HG03159 (cell line): ENCODE measurements at regions not wholly inside any gene's neighbourhood (a gene's known extent, or its start where the extent isn't known, plus 50 kb on each side); places are given as distances from the start of the nearest gene placed in this dataset.

Experiments used
- ATAC-seq: cut with Tn5 transposase; IDR thresholded peaks from one replicate; pipeline ENCODE4 v1.9.1; 2021; ENCODE audit warnings: mild to moderate bottlenecking, moderate library complexity; ENCODE audit not compliant: unreplicated experiment

- no peak for ATAC-seq
These were observed 50.7 kb upstream of the VTCN1 start for GRCh38 chr1:117261424-117261785.

- ATAC-seq, result no peak
These were observed 50.2 kb upstream of the VTCN1 start for GRCh38 chr1:117260761-117261423.
